ENCODE measurements at regions not wholly inside any gene's neighbourhood (a gene's known extent, or its start where the extent isn't known, plus 50 kb on each side); places are given as distances from the start of the nearest gene placed in this dataset.

GRCh38 chr12:71009430-71010142 is 89.0 kb upstream of the PTPRR start:
- DNase-seq (ENCODE audit: low spot score): no peak

GRCh38 chr12:71008616-71009015 is 88.1 kb upstream of the PTPRR start:
- no peak for DNase-seq (ENCODE audit: low spot score)

GRCh38 chr12:71007781-71008404 is 87.4 kb upstream of the PTPRR start:
- DNase-seq (ENCODE audit: low spot score): no peak

- DNase-seq (ENCODE audit: low spot score): no peak
These were observed 86.5 kb upstream of the PTPRR start for GRCh38 chr12:71007020-71007419.

- no peak for DNase-seq (ENCODE audit: low spot score)
These were observed 84.6 kb upstream of the PTPRR start for GRCh38 chr12:71005166-71005565.

- no peak for DNase-seq (ENCODE audit: low spot score)
These were observed 84.0 kb upstream of the PTPRR start for GRCh38 chr12:71004578-71004977.

GRCh38 chr12:71000748-71001147 is 80.2 kb upstream of the PTPRR start:
- DNase-seq (ENCODE audit: low spot score): no peak

GRCh38 chr12:71000255-71000654 is 79.7 kb upstream of the PTPRR start:
- DNase-seq (ENCODE audit: low spot score): no peak

GRCh38 chr12:70994217-70994788 is 73.8 kb upstream of the PTPRR start:
- no peak for DNase-seq (ENCODE audit: low spot score)

GRCh38 chr12:70989232-70989631 is 68.7 kb upstream of the PTPRR start:
- no peak for DNase-seq (ENCODE audit: low spot score)

GRCh38 chr12:70985850-70986249 is 65.3 kb upstream of the PTPRR start:
- no peak for DNase-seq (ENCODE audit: low spot score)

- no peak for DNase-seq (ENCODE audit: low spot score)
These were observed 63.2 kb upstream of the PTPRR start for GRCh38 chr12:70983692-70984091.

- no peak for DNase-seq (ENCODE audit: low spot score)
These were observed 62.5 kb upstream of the PTPRR start for GRCh38 chr12:70982991-70983390.

- DNase-seq (ENCODE audit: low spot score): no peak
These were observed 61.7 kb upstream of the PTPRR start for GRCh38 chr12:70982286-70982685.

- no peak for DNase-seq (ENCODE audit: low spot score)
These were observed 50.7 kb upstream of the PTPRR start for GRCh38 chr12:70971001-70971794.

Data from RKO (cell line).